ENCODE measurements at regions not wholly inside any gene's neighbourhood (a gene's known extent, or its start where the extent isn't known, plus 50 kb on each side); places are given as distances from the start of the nearest gene placed in this dataset.

- DNase-seq (ENCODE audit: low spot score) (no peak), ATAC-seq (no peak)
- no peak overlapping the region for H3K4me3 Mint-ChIP-seq
- H3K27me3 Mint-ChIP-seq (ENCODE audit: low read depth): no peaks in the 10 kb centered on the region
- no peaks in the 10 kb centered on the region for H3K4me1 Mint-ChIP-seq
- no peak overlapping the region for H3K27ac Mint-ChIP-seq
- peaks cover 6% of the 10 kb centered on the region; the same call in 1 of the 2 replicates for H3K9me3 Mint-ChIP-seq
- POLR2A ChIA-PET: interaction anchor here (0.6 kb wide), 1 partner anchor 11 kb away, joined by 3 read pairs; no protein-coding TSS in a partner anchor
- no peaks in the 10 kb centered on the region for H3K36me3 Mint-ChIP-seq
- CTCF ChIA-PET: interaction anchor here (2.0 kb wide), 1 partner anchor 81 kb away, joined by 8 read pairs; no protein-coding TSS in a partner anchor
- TF ChIP-seq IRF2 (CRISPR knock-in tag; IDR thresholded peaks at IDR 0.05; ENCODE audit: borderline replicate concordance, low read depth) (no peak), ZNF232 (CRISPR knock-in tag; IDR thresholded peaks at IDR 0.05) (no peak), OVOL2 (CRISPR knock-in tag; IDR thresholded peaks at IDR 0.05; ENCODE audit: borderline replicate concordance) (no peak), GABPB1 (CRISPR knock-in tag; IDR thresholded peaks at IDR 0.05) (no peak)
These were observed 368.2 kb downstream of the COG6 start for GRCh38 chr13:40023595-40024203.

GRCh38 chr13:40024204-40024966, 368.9 kb downstream of the COG6 start:
- no peak overlapping the region for H3K27ac Mint-ChIP-seq
- H3K4me1 Mint-ChIP-seq: no peaks in the 10 kb centered on the region
- DNase-seq (ENCODE audit: low spot score): no peak
- peaks cover 13% of the 10 kb centered on the region for H3K9me3 Mint-ChIP-seq
- H3K36me3 Mint-ChIP-seq: no peaks in the 10 kb centered on the region
- ChIA-PET CTCF (interaction anchor here (2.0 kb wide), 1 partner anchor 82 kb away, joined by 8 read pairs; no protein-coding TSS in a partner anchor), POLR2A (no interaction called here)
- H3K27me3 Mint-ChIP-seq (ENCODE audit: low read depth): no peaks in the 10 kb centered on the region
- ATAC-seq: no peak
- TF ChIP-seq KAT7 (CRISPR knock-in tag; IDR thresholded peaks at IDR 0.05; ENCODE audit: borderline replicate concordance) (no peak), NFYB (CRISPR knock-in tag; conservative IDR thresholded peaks at IDR 0.05; ENCODE audit: low read depth) (no peak), NFE2L1 (CRISPR knock-in tag; IDR thresholded peaks at IDR 0.05) (no peak), FOXP4 (CRISPR knock-in tag; IDR thresholded peaks at IDR 0.05) (no peak), PRRX2 (CRISPR knock-in tag; IDR thresholded peaks at IDR 0.05) (no peak), ATF2 (CRISPR knock-in tag; IDR thresholded peaks at IDR 0.05; ENCODE audit: borderline replicate concordance, low read depth) (no peak), EMX1 (CRISPR knock-in tag; IDR thresholded peaks at IDR 0.05) (no peak), NFATC4 (CRISPR knock-in tag; IDR thresholded peaks at IDR 0.05) (no peak), ERG (CRISPR knock-in tag; IDR thresholded peaks at IDR 0.05) (no peak), FOXJ3 (CRISPR knock-in tag; IDR thresholded peaks at IDR 0.05; ENCODE audit: borderline replicate concordance) (no peak), USF1 (CRISPR knock-in tag; IDR thresholded peaks at IDR 0.05) (no peak), CTCF (IDR thresholded peaks at IDR 0.05) (no peak), NR1H2 (CRISPR knock-in tag; IDR thresholded peaks at IDR 0.05) (no peak), USF2 (CRISPR knock-in tag; IDR thresholded peaks at IDR 0.05) (no peak), AR (CRISPR knock-in tag; IDR thresholded peaks at IDR 0.05) (no peak), PREB (CRISPR knock-in tag; IDR thresholded peaks at IDR 0.05; ENCODE audit: borderline replicate concordance) (no peak), CBFB (CRISPR knock-in tag; IDR thresholded peaks at IDR 0.05; ENCODE audit: low read depth) (no peak)
- H3K4me3 Mint-ChIP-seq: no peak overlapping the region
